Gastrocnemius medialis (tissue), 4 donors: ENCODE measurements at regions not wholly inside any gene's neighbourhood (a gene's known extent, or its start where the extent isn't known, plus 50 kb on each side); places are given as distances from the start of the nearest gene placed in this dataset.

Experiments
- ATAC-seq, 2 donors: fragments of 150-250 bp; one replicate each; pipeline ENCODE4 v1.9.1; 2016
- DNase-seq, 2 donors: peaks; one replicate each; pipeline ENCODE4 v3.0.0-alpha.2; 2019
- H3K27ac ChIP-seq, 4 donors: fragments of 200-600 bp; sonication (generic); 1 replicate in 1 of 4; 2 replicates in 3 of 4; pipeline ENCODE4 v1.5.1; 2016 to 2018; ENCODE audit warnings: mild to moderate bottlenecking in 2 of 4, moderate library complexity in 1 of 4
- H3K27me3 ChIP-seq, 3 donors: fragments of 200-600 bp; sonication (generic) in 2 of 3; 1 replicate in 1 of 3; 2 replicates in 2 of 3; pipeline versions ENCODE4 v1.5.1 to v1.6.0; 2016 to 2019; ENCODE audit warnings: mild to moderate bottlenecking in 1 of 3, moderate library complexity in 1 of 3
- H3K36me3 ChIP-seq, 2 donors: fragments of 200-600 bp; sonication (generic) in 1 of 2; one replicate each; pipeline ENCODE4 v1.5.1; 2017 to 2018
- H3K4me1 ChIP-seq, 2 donors: fragments of 200-600 bp; sonication (generic) in 1 of 2; one replicate each; pipeline ENCODE4 v1.5.1; 2016 to 2017; ENCODE audit warnings: mild to moderate bottlenecking in 2 of 2
- H3K4me3 ChIP-seq, 4 donors: fragments of 200-600 bp; sonication (generic) in 3 of 4; 1 replicate in 1 of 4; 2 replicates in 3 of 4; pipeline ENCODE4 v1.5.1; 2016 to 2019; ENCODE audit warnings: mild to moderate bottlenecking in 2 of 4
- H3K9me3 ChIP-seq, 3 donors: fragments of 200-600 bp; sonication (generic) in 2 of 3; 1 replicate in 1 of 3; 2 replicates in 2 of 3; pipeline ENCODE4 v1.5.1; 2016 to 2019
- POLR2A ChIP-seq, 2 donors: fragments of 450-650 bp; IDR thresholded peaks; one replicate each; pipeline ENCODE4 v1.6.1; 2017; ENCODE audit warnings: antibody characterized with exemption in 2 of 2, mild to moderate bottlenecking in 2 of 2, moderate library complexity in 2 of 2
- in situ Hi-C, 4 donors: fragments of 200-750 bp; cut with MboI; loops; one replicate each; pipeline versions ENCODE4 v1.15.0 to v1.8.0; 2017; ENCODE audit warnings: low sequenced_read_pairs in 4 of 4
- intact Hi-C: fragments of 100-400 bp; cut with DNase I; formaldehyde crosslinking; loops from one replicate; pipeline ENCODE4 v1.15.1; 2023; ENCODE audit warnings: low total_unique reads
- TF ChIP-seq, protein P1 (sequence below), 5 experiments: fragments of 450-650 bp in 3 of 5; fragments of 200-600 bp in 2 of 5; sonication (generic) in 2 of 5; IDR thresholded peaks in 4 of 5; conservative IDR thresholded peaks in 1 of 5; 1 replicate in 4 of 5; 2 replicates in 1 of 5; pipeline ENCODE4 v1.5.1; 2016 to 2019; ENCODE audit warnings: antibody characterized with exemption in 5 of 5, mild to moderate bottlenecking in 3 of 5, moderate library complexity in 3 of 5

DNA sequence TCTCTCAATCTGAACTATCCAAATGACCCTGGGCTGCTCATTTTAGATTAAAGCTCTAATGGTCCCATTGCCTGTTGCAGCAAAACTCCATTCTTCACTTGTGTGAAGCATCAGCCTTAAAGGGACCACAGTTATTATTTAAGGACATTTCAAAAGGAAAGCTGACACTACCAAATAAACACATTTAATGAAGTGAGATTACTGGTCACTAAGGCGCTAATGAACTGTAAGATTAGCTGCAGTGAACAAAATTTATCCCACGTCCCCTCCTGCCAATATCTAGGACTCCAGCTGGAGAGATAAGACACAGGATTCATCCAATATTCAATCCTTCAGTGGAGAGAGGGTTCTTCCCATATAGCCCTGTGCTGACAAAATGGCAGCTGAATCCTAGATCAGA, 1029.2 kb upstream of the SEL1L start:
- no peak overlapping the region for H3K4me3 ChIP-seq
- no peaks in the 10 kb centered on the region for H3K36me3 ChIP-seq
- TF ChIP-seq, protein P1, sequence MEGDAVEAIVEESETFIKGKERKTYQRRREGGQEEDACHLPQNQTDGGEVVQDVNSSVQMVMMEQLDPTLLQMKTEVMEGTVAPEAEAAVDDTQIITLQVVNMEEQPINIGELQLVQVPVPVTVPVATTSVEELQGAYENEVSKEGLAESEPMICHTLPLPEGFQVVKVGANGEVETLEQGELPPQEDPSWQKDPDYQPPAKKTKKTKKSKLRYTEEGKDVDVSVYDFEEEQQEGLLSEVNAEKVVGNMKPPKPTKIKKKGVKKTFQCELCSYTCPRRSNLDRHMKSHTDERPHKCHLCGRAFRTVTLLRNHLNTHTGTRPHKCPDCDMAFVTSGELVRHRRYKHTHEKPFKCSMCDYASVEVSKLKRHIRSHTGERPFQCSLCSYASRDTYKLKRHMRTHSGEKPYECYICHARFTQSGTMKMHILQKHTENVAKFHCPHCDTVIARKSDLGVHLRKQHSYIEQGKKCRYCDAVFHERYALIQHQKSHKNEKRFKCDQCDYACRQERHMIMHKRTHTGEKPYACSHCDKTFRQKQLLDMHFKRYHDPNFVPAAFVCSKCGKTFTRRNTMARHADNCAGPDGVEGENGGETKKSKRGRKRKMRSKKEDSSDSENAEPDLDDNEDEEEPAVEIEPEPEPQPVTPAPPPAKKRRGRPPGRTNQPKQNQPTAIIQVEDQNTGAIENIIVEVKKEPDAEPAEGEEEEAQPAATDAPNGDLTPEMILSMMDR (IDR thresholded peaks at IDR 0.05 in 4 of 5, conservative IDR thresholded peaks at IDR 0.05 in 1 of 5), result no peak
- no peak for TF ChIP-seq POLR2A (IDR thresholded peaks at IDR 0.05)
- H3K27me3 ChIP-seq, result no peaks in the 10 kb centered on the region
- H3K27ac ChIP-seq, result no peak overlapping the region
- H3K9me3 ChIP-seq, result no peaks in the 10 kb centered on the region
- in situ Hi-C loops (no loop called here), intact Hi-C loops (no loop called here)
- ATAC-seq, result no peak
- no peaks in the 10 kb centered on the region for H3K4me1 ChIP-seq
- no peak for DNase-seq

DNA sequence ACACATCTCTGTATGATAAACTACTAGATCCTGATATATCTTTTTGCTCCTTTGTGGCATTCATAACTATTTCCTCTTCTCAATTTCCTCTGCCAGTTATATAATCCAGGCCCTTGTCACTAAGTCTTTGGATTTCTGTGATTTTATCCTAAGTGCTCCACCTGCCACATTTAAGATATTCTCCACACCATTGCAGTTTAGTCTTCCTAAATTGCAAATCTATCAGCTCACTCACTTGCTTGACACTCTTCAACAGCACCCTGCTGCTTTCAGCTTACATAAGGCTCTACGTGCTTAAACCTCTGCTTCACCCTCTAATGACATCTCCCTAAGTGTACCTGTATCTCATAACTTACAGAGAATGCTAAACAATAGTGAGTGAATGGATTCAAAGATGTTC, 1032.2 kb upstream of the SEL1L start:
- TF ChIP-seq, protein P1 (IDR thresholded peaks at IDR 0.05 in 4 of 5, conservative IDR thresholded peaks at IDR 0.05 in 1 of 5), result no peak
- no peak for TF ChIP-seq POLR2A (IDR thresholded peaks at IDR 0.05)
- Histone ChIP-seq H3K27me3 (no peaks in the 10 kb centered on the region), H3K36me3 (no peaks in the 10 kb centered on the region), H3K4me3 (no peak overlapping the region), H3K9me3 (no peaks in the 10 kb centered on the region), H3K27ac (no peak overlapping the region), H3K4me1 (no peaks in the 10 kb centered on the region)
- intact Hi-C loops (no loop called here), in situ Hi-C loops (no loop called here)
- ATAC-seq, result no peak
- no peak for DNase-seq

DNA sequence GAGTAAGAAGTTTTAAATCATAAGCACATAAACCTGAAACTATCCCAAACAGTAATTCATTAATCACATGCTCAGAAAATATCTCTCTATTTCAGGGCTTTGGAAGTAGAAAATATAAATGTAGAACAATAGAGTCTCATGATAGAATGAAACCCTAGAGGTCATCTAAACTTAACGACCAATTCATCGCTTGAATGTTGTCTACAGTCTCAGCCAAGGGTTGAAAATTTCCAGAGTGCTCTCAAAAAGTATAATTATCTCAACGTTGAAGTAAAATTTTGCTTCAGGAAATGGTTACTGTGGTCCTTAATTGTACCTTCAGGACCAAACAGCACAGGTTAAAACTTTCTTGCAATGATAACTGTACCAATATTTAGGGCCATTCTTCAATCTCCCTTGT, 1053.6 kb upstream of the SEL1L start:
- TF ChIP-seq, protein P1 (IDR thresholded peaks at IDR 0.05 in 4 of 5, conservative IDR thresholded peaks at IDR 0.05 in 1 of 5), result no peak
- TF ChIP-seq POLR2A (IDR thresholded peaks at IDR 0.05), result no peak
- ATAC-seq, result no peak
- in situ Hi-C loops (no loop called here), intact Hi-C loops (no loop called here)
- DNase-seq, result no peak
- no peaks in the 10 kb centered on the region for H3K36me3 ChIP-seq
- no peaks in the 10 kb centered on the region for H3K27me3 ChIP-seq
- no peaks in the 10 kb centered on the region for H3K9me3 ChIP-seq
- no peak overlapping the region for H3K27ac ChIP-seq
- no peak overlapping the region for H3K4me3 ChIP-seq
- no peaks in the 10 kb centered on the region for H3K4me1 ChIP-seq

DNA sequence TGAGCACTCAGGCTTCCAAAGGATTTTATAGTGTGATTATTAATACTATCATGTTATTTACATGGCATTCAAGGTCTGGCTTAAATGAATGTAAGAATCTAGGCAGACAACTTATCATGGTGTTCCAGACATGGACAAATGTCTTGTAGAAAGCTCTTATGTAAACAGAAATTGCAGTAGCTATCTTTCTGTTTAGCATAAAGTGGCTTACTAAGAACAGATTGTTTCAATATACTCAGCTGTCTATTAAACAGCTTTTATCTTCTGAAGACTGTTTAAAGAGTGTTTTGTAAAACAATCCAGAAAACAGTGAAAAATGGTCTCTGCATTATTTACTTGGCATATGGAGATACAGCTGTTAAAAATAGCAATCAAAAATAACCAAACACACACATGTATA, 1061.8 kb upstream of the SEL1L start:
- in situ Hi-C loops (no loop called here), intact Hi-C loops (no loop called here)
- H3K4me3 ChIP-seq, result no peak overlapping the region
- no peaks in the 10 kb centered on the region for H3K4me1 ChIP-seq
- TF ChIP-seq, protein P1 (IDR thresholded peaks at IDR 0.05 in 4 of 5, conservative IDR thresholded peaks at IDR 0.05 in 1 of 5), result no peak
- no peak for TF ChIP-seq POLR2A (IDR thresholded peaks at IDR 0.05)
- ATAC-seq, result no peak
- no peaks in the 10 kb centered on the region for H3K27me3 ChIP-seq
- no peak overlapping the region for H3K27ac ChIP-seq
- no peaks in the 10 kb centered on the region for H3K36me3 ChIP-seq
- no peak for DNase-seq
- H3K9me3 ChIP-seq, result no peaks in the 10 kb centered on the region

DNA sequence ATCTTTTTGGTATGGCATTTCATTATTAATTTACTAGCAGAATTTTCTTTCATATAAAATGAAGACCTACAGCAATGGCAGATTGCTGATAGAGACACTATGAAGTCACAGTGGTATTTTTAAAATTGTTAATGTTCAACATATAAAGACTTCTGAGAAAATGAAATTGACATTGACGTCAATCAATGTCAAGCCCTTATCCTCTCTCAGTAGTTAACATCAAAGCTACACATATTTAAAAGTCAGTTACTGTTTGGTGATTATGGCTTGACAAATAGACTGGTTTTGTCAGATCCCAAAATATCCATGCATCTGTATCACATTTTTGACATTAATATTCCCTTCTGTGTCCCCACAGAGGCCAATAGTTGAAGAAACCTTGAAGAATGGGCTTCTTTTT, 1069.1 kb upstream of the SEL1L start:
- TF ChIP-seq, protein P1 (IDR thresholded peaks at IDR 0.05 in 4 of 5, conservative IDR thresholded peaks at IDR 0.05 in 1 of 5), result no peak
- no peak for TF ChIP-seq POLR2A (IDR thresholded peaks at IDR 0.05)
- H3K4me1 ChIP-seq, result no peaks in the 10 kb centered on the region

More for the DNA sequence above, 1069.1 kb upstream of the SEL1L start:
- DNase-seq (no peak), ATAC-seq (no peak)
- H3K27ac ChIP-seq, result no peak overlapping the region
- intact Hi-C loops (no loop called here), in situ Hi-C loops (no loop called here)
- H3K27me3 ChIP-seq, result no peaks in the 10 kb centered on the region
- no peaks in the 10 kb centered on the region for H3K9me3 ChIP-seq
- H3K4me3 ChIP-seq, result no peak overlapping the region
- H3K36me3 ChIP-seq, result no peaks in the 10 kb centered on the region
